Ovary (tissue), 3 donors: ENCODE measurements at regions not wholly inside any gene's neighbourhood (a gene's known extent, or its start where the extent isn't known, plus 50 kb on each side); places are given as distances from the start of the nearest gene placed in this dataset.

Experiments used
- POLR2A ChIP-seq: fragments of 450-650 bp; IDR thresholded peaks from one replicate; pipeline ENCODE4 v1.6.1; 2017; ENCODE audit warnings: antibody characterized with exemption, mild to moderate bottlenecking, moderate library complexity
- TF ChIP-seq, protein P1 (sequence below), 3 donors: fragments of 450-650 bp in 2 of 3; fragments of 200-600 bp in 1 of 3; IDR thresholded peaks; one replicate each; pipeline versions ENCODE4 v1.5.1 to v1.8.0; 2016 to 2022; ENCODE audit warnings: antibody characterized with exemption in 3 of 3, mild to moderate bottlenecking in 1 of 3
- donor health status: DM: no; HTN: no; CAD: no.

DNA sequence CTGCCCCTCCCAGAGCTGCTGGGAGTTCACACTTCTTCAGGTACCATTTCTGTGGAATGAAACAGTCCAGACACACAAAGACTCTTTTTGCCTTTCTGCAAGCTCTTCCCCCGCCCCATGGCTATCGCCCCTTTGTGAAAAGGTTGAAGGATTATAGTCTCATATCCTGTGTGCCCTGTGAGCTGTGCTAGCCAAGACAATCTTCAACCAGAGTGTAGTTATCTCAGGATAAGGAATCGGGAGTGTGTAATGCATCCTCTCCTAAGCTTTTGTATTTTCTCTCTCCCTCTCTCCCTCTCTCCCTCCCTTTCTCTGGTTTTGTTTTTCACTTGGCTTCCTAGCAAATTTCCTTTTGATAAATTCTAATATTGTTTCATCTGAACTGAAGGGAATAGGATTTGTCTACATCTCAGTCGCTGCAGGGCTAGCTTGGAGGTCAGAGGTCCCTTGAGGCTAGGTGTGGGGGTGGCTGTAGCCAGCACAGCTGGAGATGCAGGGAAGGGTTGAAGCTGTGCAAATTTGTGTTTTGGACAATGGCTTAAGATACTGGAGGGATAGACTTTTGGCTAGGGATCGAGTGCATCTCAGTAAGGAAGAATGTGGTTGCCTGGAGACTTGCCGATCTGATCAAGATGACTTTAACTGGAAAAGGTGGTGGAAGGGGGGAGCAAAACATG lies 74.6 kb upstream of the NALF2 start:
- TF ChIP-seq, protein P1, sequence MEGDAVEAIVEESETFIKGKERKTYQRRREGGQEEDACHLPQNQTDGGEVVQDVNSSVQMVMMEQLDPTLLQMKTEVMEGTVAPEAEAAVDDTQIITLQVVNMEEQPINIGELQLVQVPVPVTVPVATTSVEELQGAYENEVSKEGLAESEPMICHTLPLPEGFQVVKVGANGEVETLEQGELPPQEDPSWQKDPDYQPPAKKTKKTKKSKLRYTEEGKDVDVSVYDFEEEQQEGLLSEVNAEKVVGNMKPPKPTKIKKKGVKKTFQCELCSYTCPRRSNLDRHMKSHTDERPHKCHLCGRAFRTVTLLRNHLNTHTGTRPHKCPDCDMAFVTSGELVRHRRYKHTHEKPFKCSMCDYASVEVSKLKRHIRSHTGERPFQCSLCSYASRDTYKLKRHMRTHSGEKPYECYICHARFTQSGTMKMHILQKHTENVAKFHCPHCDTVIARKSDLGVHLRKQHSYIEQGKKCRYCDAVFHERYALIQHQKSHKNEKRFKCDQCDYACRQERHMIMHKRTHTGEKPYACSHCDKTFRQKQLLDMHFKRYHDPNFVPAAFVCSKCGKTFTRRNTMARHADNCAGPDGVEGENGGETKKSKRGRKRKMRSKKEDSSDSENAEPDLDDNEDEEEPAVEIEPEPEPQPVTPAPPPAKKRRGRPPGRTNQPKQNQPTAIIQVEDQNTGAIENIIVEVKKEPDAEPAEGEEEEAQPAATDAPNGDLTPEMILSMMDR (IDR thresholded peaks at IDR 0.05) = no peak
- TF ChIP-seq POLR2A = no peak
